Hematopoietic multipotent progenitor cell treated with erythropoietin and hydrocortisone succinate and interleukin-3 and kit ligand, for 17 days (in vitro differentiated cells): ENCODE measurements at regions not wholly inside any gene's neighbourhood (a gene's known extent, or its start where the extent isn't known, plus 50 kb on each side); places are given as distances from the start of the nearest gene placed in this dataset.
"Not testable (repeated sequence)": the region's sequence is repeated elsewhere in the genome, so short reads cannot be mapped to it uniquely, and the experiment has no call there.

ENCODE experiments used
- DNase-seq: peaks from one replicate; pipeline ENCODE4 v3.0.0-alpha.2; 2015; ENCODE audit warnings: low spot score

DNA sequence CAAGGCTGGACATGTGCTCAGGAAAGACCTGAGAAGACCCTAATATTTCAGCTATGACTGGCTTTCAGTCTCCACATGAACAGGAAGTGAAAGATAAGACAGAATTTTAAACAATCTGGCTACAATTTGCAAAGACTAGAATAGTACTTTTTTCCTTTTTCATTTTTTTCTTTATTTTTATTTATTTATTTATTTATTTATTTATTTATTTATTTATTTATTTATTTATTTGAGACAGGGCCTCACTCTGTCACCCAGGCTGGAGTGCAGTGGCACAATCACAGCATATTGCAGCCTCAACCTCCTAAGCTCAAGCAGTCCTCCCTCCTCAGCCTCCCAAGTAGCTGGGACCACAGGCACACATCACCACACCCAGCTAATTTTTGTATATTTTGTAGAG lies 61.1 kb upstream of the PHF6 start:
- not testable (repeated sequence) for DNase-seq

DNA sequence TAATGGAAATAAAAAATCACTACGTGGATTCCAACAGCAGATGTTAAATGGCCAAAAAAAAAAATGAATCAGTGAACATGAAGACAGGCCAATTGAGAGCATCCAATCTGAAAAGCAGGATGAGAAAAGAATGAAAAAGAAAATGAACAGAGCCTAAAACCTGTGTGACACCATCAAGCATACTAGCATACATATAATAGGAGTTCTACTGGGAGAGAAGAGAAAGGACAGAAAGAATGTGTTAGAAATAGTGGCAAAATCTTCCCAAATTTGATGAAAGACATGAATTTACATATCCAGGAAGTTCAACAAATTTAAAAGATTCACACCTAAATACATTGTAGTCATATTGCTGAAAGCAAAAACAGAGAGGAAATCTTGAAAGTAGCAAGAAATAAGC lies 59.7 kb upstream of the PHF6 start:
- no peak for DNase-seq

DNA sequence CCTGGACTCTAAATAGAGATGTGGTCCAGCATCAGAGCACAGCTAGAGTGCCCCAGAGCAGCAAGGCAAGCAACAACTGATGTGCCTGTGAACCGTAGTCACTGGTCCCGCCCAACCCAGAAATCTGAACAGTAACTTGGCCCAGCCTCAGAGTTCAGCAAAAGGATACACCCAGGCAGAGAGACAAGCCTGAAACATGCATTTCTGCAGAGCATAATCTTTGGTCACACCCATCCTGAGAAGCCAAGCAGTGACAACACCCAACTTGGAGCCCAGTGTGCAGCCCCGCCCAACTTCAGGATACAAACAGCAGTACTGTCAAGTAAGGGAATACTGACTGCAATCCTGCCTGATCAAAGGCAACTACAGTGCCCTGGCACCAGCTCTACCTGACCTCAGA lies 57.2 kb upstream of the PHF6 start:
- peak; percentile 3 for DNase-seq
